HepG2 (cell line): ENCODE measurements at regions not wholly inside any gene's neighbourhood (a gene's known extent, or its start where the extent isn't known, plus 50 kb on each side); places are given as distances from the start of the nearest gene placed in this dataset.

Experiments
- CCAR2 ChIP-seq: fragments of 200-400 bp; formaldehyde crosslinking; optimal IDR thresholded peaks from 2 replicates; pipeline ENCODE3; 2018; ENCODE audit warnings: low read depth, mild to moderate bottlenecking, low read length, moderate library complexity
- DNMT3B ChIP-seq: conservative IDR thresholded peaks from 2 replicates; pipeline ENCODE4 v1.6.1; 2016; ENCODE audit warnings: missing biosample characterization, control low read depth
- EED ChIP-seq: sonication (generic); formaldehyde crosslinking; IDR thresholded peaks from 2 replicates; pipeline ENCODE4 v1.5.0; 2020; ENCODE audit warnings: mild to moderate bottlenecking, missing genetic modification reagents
- FOXJ3 ChIP-seq: sonication (generic); formaldehyde crosslinking; IDR thresholded peaks from 2 replicates; pipeline ENCODE4 v1.4.0; 2020; ENCODE audit warnings: missing genetic modification reagents, mild to moderate bottlenecking, borderline replicate concordance
- ISL2 ChIP-seq: sonication (generic); formaldehyde crosslinking; IDR thresholded peaks from 2 replicates; pipeline ENCODE4 v1.5.0; 2020; ENCODE audit warnings: missing genetic modification reagents
- MEIS2 ChIP-seq: sonication (generic); formaldehyde crosslinking; IDR thresholded peaks from 2 replicates; pipeline ENCODE4 v1.9.0; 2021; ENCODE audit warnings: mild to moderate bottlenecking, missing genetic modification reagents
- MTA1 ChIP-seq: sonication (generic); formaldehyde crosslinking; IDR thresholded peaks from 2 replicates; pipeline ENCODE4 v1.4.0; 2020; ENCODE audit warnings: missing genetic modification reagents, mild to moderate bottlenecking, borderline replicate concordance
- NFKB2 ChIP-seq: sonication (generic); formaldehyde crosslinking; IDR thresholded peaks from 2 replicates; pipeline ENCODE4 v1.4.0; 2020; ENCODE audit warnings: missing genetic modification reagents, borderline replicate concordance
- NR2C2 ChIP-seq: sonication (generic); formaldehyde crosslinking; IDR thresholded peaks from 2 replicates; pipeline ENCODE4 v1.4.0; 2020; ENCODE audit warnings: missing genetic modification reagents, mild to moderate bottlenecking, moderate library complexity, borderline replicate concordance
- PHF5A ChIP-seq: IDR thresholded peaks from one replicate; pipeline ENCODE4 v1.6.1; 2018; ENCODE audit warnings: low read depth, missing genetic modification reagents; ENCODE audit not compliant: unreplicated experiment
- SRY ChIP-seq: sonication (generic); formaldehyde crosslinking; IDR thresholded peaks from 2 replicates; pipeline ENCODE4 v1.8.0; 2022; ENCODE audit warnings: mild to moderate bottlenecking, missing genetic modification reagents
- ZBTB7B ChIP-seq: sonication (generic); formaldehyde crosslinking; IDR thresholded peaks from 2 replicates; pipeline ENCODE4 v1.4.0; 2020; ENCODE audit warnings: missing genetic modification reagents
- ZEB1 ChIP-seq: IDR thresholded peaks from 2 replicates; pipeline ENCODE4 v1.6.1; 2012; ENCODE audit warnings: mild to moderate bottlenecking, low read depth, inconsistent platforms; ENCODE audit not compliant: insufficient replicate concordance
- ZNF17 ChIP-seq: sonication (generic); formaldehyde crosslinking; IDR thresholded peaks from 2 replicates; pipeline ENCODE4 v1.5.0; 2020; ENCODE audit warnings: mild to moderate bottlenecking, missing genetic modification reagents
- ZNF331 ChIP-seq: sonication (generic); formaldehyde crosslinking; IDR thresholded peaks from 2 replicates; pipeline ENCODE4 v1.4.0; 2020; ENCODE audit warnings: missing genetic modification reagents
- ZNF33B ChIP-seq: sonication (generic); formaldehyde crosslinking; IDR thresholded peaks from 2 replicates; pipeline ENCODE4 v1.5.1; 2020; ENCODE audit warnings: mild to moderate bottlenecking, missing genetic modification reagents
- ZNF557 ChIP-seq: sonication (generic); formaldehyde crosslinking; IDR thresholded peaks from 2 replicates; pipeline ENCODE4 v1.4.0; 2020; ENCODE audit warnings: missing genetic modification reagents
- ZNF780A ChIP-seq: sonication (generic); formaldehyde crosslinking; IDR thresholded peaks from 2 replicates; pipeline ENCODE4 v1.8.0; 2022; ENCODE audit warnings: mild to moderate bottlenecking, missing genetic modification reagents, moderate library complexity
- TF ChIP-seq, protein P1 (sequence below), 2 experiments: fragments of 450-650 bp in 1 of 2; sonication (generic) in 1 of 2; formaldehyde crosslinking; IDR thresholded peaks; 2 replicates each; pipeline versions ENCODE4 v1.5.0 to v1.8.0; 2020 to 2022; ENCODE audit warnings: mild to moderate bottlenecking in 1 of 2, missing genetic modification reagents in 1 of 2
- TF ChIP-seq, protein P2 (sequence below): sonication (generic); formaldehyde crosslinking; IDR thresholded peaks from 2 replicates; pipeline ENCODE4 v1.8.1; 2023; ENCODE audit warnings: missing genetic modification reagents, inconsistent platforms, borderline replicate concordance
- TF ChIP-seq, protein P3 (sequence below): IDR thresholded peaks from 2 replicates; pipeline ENCODE4 v1.6.1; 2012; ENCODE audit warnings: low read length, improper control_type of control experiment
- TF ChIP-seq, protein P4 (sequence below): sonication (generic); formaldehyde crosslinking; IDR thresholded peaks from 2 replicates; pipeline ENCODE4 v1.8.0; 2022; ENCODE audit warnings: missing genetic modification reagents, mild to moderate bottlenecking, inconsistent platforms, borderline replicate concordance

DNA sequence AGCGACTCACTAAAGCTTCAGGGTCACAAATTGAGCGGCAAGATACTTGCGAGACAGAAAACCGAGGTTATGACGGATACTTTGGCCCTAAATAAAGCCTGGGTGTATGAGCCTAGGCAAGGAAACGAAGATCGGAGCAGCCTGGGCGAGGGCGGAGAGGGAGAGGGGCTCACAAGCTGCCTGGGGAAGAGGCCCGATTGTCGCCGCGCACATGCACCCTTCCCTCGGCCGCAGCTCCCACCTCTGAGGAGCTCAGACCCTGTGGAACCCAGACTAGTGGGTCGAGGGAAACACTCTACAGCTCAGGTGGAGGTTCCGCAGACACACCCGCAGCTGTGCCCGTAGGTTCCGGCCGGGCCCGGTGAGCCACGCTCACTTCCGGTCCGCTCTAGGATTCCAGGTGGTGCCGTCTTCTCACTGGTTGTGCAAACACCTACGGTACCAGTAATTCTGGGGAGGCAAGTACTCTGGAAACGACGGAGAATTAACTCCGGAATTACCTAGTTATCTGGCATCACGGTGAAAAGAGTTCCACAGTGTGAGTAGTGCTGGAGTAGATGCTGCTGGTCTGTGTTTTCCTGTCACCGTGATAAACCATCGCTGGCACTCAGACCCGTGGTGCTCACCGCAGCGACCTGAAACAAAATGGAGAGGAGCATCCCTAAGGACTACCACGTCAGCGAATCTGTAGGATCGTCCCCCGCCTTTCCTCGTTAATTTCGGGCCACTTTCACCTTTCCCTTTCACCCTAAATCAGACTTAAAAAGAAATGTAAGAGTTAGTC lies 61.5 kb downstream of the GPX5 start (continued):
- peak; percentile 90; the same call in 1 of the 2 replicates for TF ChIP-seq MTA1
- peak; percentile 58 for TF ChIP-seq ISL2
- TF ChIP-seq FOXJ3, result 0 out of 2 replicates have a peak, but pooled peaks have one; percentile 1
- TF ChIP-seq ZNF17 (CRISPR knock-in tag), result no peak
- TF ChIP-seq DNMT3B (CRISPR knock-in tag), result no peak; the same call in none of the 2 replicates
- peak; percentile 86 for TF ChIP-seq NR2C2 (CRISPR knock-in tag)
- peak; percentile 88 for TF ChIP-seq ZEB1
- TF ChIP-seq ZBTB7B (CRISPR knock-in tag), result peak; percentile 90
- TF ChIP-seq ZNF557 (CRISPR knock-in tag), result peak; percentile 91; the same call in 1 of the 2 replicates
- peak; percentile 67; the same call in 1 of the 2 replicates for TF ChIP-seq NFKB2 (CRISPR knock-in tag)
- peak; percentile 87 for TF ChIP-seq ZNF331 (CRISPR knock-in tag)
- TF ChIP-seq, protein P1, sequence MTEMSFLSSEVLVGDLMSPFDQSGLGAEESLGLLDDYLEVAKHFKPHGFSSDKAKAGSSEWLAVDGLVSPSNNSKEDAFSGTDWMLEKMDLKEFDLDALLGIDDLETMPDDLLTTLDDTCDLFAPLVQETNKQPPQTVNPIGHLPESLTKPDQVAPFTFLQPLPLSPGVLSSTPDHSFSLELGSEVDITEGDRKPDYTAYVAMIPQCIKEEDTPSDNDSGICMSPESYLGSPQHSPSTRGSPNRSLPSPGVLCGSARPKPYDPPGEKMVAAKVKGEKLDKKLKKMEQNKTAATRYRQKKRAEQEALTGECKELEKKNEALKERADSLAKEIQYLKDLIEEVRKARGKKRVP (CRISPR knock-in tag; IDR thresholded peaks at IDR 0.05), result peak in 1 of 2 experiments; percentile 81; a peak in 2 of 4 replicates
- TF ChIP-seq ZNF33B (CRISPR knock-in tag), result no peak
- peak; percentile 97 for TF ChIP-seq EED (CRISPR knock-in tag)
- TF ChIP-seq, protein P2, sequence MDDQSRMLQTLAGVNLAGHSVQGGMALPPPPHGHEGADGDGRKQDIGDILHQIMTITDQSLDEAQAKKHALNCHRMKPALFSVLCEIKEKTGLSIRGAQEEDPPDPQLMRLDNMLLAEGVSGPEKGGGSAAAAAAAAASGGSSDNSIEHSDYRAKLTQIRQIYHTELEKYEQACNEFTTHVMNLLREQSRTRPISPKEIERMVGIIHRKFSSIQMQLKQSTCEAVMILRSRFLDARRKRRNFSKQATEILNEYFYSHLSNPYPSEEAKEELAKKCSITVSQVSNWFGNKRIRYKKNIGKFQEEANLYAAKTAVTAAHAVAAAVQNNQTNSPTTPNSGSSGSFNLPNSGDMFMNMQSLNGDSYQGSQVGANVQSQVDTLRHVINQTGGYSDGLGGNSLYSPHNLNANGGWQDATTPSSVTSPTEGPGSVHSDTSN (CRISPR knock-in tag), result 0 out of 2 replicates have a peak, but pooled peaks have one; percentile 3
- TF ChIP-seq, protein P3, sequence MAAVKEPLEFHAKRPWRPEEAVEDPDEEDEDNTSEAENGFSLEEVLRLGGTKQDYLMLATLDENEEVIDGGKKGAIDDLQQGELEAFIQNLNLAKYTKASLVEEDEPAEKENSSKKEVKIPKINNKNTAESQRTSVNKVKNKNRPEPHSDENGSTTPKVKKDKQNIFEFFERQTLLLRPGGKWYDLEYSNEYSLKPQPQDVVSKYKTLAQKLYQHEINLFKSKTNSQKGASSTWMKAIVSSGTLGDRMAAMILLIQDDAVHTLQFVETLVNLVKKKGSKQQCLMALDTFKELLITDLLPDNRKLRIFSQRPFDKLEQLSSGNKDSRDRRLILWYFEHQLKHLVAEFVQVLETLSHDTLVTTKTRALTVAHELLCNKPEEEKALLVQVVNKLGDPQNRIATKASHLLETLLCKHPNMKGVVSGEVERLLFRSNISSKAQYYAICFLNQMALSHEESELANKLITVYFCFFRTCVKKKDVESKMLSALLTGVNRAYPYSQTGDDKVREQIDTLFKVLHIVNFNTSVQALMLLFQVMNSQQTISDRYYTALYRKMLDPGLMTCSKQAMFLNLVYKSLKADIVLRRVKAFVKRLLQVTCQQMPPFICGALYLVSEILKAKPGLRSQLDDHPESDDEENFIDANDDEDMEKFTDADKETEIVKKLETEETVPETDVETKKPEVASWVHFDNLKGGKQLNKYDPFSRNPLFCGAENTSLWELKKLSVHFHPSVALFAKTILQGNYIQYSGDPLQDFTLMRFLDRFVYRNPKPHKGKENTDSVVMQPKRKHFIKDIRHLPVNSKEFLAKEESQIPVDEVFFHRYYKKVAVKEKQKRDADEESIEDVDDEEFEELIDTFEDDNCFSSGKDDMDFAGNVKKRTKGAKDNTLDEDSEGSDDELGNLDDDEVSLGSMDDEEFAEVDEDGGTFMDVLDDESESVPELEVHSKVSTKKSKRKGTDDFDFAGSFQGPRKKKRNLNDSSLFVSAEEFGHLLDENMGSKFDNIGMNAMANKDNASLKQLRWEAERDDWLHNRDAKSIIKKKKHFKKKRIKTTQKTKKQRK, result no peak
- TF ChIP-seq MEIS2 (CRISPR knock-in tag), result no peak
- TF ChIP-seq ZNF780A (CRISPR knock-in tag), result peak; percentile 92
- peak; percentile 52; the same call in 1 of the 2 replicates for TF ChIP-seq SRY (CRISPR knock-in tag)
- TF ChIP-seq CCAR2, result no peak
- TF ChIP-seq, protein P4, sequence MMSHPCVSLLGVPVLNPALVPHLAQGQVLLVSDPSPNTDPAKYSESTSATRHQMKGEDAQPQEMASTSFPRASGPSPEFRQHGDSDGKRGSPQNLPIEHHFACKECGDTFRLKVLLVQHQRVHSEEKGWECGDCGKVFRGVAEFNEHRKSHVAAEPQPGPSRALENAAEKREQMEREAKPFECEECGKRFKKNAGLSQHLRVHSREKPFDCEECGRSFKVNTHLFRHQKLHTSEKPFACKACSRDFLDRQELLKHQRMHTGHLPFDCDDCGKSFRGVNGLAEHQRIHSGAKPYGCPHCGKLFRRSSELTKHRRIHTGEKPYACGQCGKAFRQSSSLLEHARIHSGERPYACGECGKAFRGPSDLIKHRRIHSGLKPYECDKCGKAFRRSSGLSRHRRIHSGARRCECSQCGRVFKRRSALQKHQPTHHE (CRISPR knock-in tag), result peak; percentile 74; the same call in 1 of the 2 replicates
- peak; percentile 93 for TF ChIP-seq PHF5A (CRISPR knock-in tag)
